Right lobe of liver (tissue), 4 donors: ENCODE measurements at regions not wholly inside any gene's neighbourhood (a gene's known extent, or its start where the extent isn't known, plus 50 kb on each side); places are given as distances from the start of the nearest gene placed in this dataset.

Source experiments
- POLR2A ChIP-seq: fragments of 450-650 bp; IDR thresholded peaks from one replicate; pipeline ENCODE4 v1.6.1; 2017; ENCODE audit warnings: antibody characterized with exemption, mild to moderate bottlenecking
- TF ChIP-seq, protein P1 (sequence below), 4 donors: fragments of 200-600 bp in 3 of 4; fragments of 450-650 bp in 1 of 4; IDR thresholded peaks; one replicate each; pipeline versions ENCODE4 v1.5.1 to v1.8.0; 2016 to 2022; ENCODE audit warnings: antibody characterized with exemption in 4 of 4, mild to moderate bottlenecking in 2 of 4
- donor health status: DM: no; HTN: no; CAD: no.
- donor health status: DM: no; HTN: no; CAD: no.
- donor health status: DM: no; HTN: yes; CAD: no.

DNA sequence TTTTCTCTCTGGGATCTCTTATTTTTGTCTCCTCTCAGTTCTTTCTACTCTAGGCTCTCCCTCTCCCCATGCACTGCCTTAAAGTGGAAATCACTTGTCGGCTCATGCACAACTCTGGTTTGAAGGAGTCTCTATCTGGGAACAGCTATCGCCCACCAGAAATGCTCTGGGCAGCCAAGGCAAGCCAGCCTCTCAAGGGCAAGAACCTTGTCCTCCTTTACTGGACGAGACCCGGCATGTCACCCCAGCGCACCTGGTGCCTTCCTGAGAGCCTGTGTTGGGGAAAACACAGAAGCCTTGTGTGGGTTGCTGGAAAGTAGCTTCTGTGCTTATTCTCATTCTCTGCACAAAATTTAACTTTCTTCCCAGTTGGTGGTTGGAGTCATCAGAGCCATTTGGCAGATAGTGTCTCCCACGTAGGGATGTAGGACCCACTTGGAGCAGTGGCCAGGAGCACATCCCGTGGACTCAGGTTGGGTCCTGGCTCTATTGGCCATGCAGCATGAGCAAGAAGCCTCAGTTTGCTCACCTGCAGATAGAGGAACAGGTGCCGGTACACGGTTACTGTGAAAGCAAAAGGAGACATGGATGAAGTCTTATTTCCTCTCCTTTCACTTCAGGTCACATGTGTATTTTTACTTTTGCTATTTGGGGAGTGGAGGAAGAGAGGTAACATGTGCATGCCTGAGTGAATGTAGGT, 165.3 kb downstream of the IRX2 start:
- TF ChIP-seq, protein P1, sequence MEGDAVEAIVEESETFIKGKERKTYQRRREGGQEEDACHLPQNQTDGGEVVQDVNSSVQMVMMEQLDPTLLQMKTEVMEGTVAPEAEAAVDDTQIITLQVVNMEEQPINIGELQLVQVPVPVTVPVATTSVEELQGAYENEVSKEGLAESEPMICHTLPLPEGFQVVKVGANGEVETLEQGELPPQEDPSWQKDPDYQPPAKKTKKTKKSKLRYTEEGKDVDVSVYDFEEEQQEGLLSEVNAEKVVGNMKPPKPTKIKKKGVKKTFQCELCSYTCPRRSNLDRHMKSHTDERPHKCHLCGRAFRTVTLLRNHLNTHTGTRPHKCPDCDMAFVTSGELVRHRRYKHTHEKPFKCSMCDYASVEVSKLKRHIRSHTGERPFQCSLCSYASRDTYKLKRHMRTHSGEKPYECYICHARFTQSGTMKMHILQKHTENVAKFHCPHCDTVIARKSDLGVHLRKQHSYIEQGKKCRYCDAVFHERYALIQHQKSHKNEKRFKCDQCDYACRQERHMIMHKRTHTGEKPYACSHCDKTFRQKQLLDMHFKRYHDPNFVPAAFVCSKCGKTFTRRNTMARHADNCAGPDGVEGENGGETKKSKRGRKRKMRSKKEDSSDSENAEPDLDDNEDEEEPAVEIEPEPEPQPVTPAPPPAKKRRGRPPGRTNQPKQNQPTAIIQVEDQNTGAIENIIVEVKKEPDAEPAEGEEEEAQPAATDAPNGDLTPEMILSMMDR (IDR thresholded peaks at IDR 0.05), result no peak
- TF ChIP-seq POLR2A, result no peak
